ENCODE measurements at regions not wholly inside any gene's neighbourhood (a gene's known extent, or its start where the extent isn't known, plus 50 kb on each side); places are given as distances from the start of the nearest gene placed in this dataset.

DNA sequence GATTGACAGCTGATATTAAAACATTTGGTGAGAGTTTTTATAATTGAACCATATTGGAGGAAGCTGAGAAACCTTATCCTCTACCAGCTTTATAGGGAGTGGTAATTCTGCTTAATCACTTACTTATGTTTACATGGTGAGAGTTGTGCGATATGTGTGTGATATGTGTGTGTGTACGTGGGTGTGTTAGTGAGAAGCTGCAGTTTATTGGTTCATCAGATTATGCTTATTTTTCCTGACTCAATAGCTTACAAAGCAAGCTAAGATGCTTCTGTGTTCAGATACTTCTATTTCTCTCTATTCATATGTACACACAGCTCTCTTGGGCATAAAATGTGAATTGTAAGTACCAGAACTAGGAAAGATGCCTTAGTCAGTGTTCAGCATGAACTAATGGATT is 343.7 kb downstream of the GRIA2 start:
- Histone ChIP-seq H3K27ac (no peak overlapping the region), H3K27me3 (no peaks in the 10 kb centered on the region), H3K36me3 (no peaks in the 10 kb centered on the region), H3K4me1 (no peaks in the 10 kb centered on the region), H3K9me3 (no peaks in the 10 kb centered on the region), H3K4me3 (no peak overlapping the region)
- intact Hi-C loops (cut with DNase I; ENCODE audit: low total_unique reads) = no loop called here
- TF ChIP-seq CTCF (IDR thresholded peaks at IDR 0.05) (no peak), POLR2A (IDR thresholded peaks at IDR 0.05) (no peak)
- DNase-seq (ENCODE audit: low spot score in 2 of 2) = no peak

DNA sequence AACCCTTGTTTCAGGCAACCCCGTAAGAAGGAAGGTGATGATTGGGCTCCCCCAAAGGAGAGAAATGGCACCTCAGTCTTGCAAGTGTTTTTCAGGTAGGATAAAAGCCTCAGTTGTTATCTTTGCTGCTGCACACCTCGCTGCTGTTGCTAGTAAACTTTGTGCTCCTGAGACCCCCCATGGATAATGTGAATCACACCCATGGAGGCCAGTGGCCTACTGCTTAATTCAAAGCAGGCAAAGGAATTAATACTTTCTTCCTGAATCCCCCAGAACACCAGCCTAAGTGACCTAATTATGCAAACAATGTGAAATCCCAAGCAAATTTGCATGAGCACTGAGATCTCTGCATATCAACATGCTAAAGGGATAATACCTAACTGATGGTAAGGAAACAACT is 337.5 kb downstream of the GRIA2 start:
- Histone ChIP-seq H3K9me3 (no peaks in the 10 kb centered on the region), H3K27ac (no peak overlapping the region), H3K27me3 (no peaks in the 10 kb centered on the region), H3K36me3 (no peaks in the 10 kb centered on the region), H3K4me3 (no peak overlapping the region), H3K4me1 (no peaks in the 10 kb centered on the region)
- intact Hi-C loops (cut with DNase I; ENCODE audit: low total_unique reads) = loop anchor here (5.0 kb wide), 1 partner anchor 46 kb away; no protein-coding TSS in a partner anchor
- TF ChIP-seq POLR2AphosphoS5 (IDR thresholded peaks at IDR 0.05) (no peak), POLR2A (IDR thresholded peaks at IDR 0.05) (no peak), CTCF (IDR thresholded peaks at IDR 0.05) (no peak)
- DNase-seq (ENCODE audit: low spot score in 2 of 2) = no peak

GRCh38 chr4:157550028-157550427 is 329.5 kb downstream of the GRIA2 start:
- H3K27ac ChIP-seq = no peak overlapping the region
- no peaks in the 10 kb centered on the region for H3K4me1 ChIP-seq
- no peaks in the 10 kb centered on the region for H3K27me3 ChIP-seq
- no peaks in the 10 kb centered on the region for H3K36me3 ChIP-seq
- intact Hi-C loops (cut with DNase I; ENCODE audit: low total_unique reads) = no loop called here
- no peak for DNase-seq (ENCODE audit: low spot score in 2 of 2)
- TF ChIP-seq CTCF (IDR thresholded peaks at IDR 0.05) (no peak), POLR2AphosphoS5 (IDR thresholded peaks at IDR 0.05) (no peak), POLR2A (IDR thresholded peaks at IDR 0.05) (no peak)
- H3K9me3 ChIP-seq = no peaks in the 10 kb centered on the region
- no peak overlapping the region for H3K4me3 ChIP-seq

DNA sequence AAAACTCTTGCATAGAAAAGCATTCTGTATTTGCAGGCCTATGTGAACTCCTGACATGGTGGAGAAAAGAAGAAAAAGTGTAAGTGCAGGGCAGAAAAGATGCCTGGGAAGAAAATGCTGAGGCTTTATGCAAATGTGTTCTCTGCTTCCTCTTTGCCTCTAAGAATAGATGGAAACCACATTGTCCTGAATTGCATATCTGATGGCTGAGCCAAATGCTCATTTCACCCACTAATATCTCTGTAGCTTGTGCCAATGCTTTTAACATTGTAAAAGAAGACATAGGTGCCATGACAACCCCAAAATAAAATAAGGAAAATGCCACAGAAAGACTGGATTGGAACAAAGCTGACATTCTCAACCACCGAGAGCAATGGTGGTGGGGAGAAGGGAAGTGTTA is 307.4 kb downstream of the GRIA2 start:
- Histone ChIP-seq H3K27ac (no peak overlapping the region), H3K36me3 (no peaks in the 10 kb centered on the region), H3K4me1 (no peaks in the 10 kb centered on the region), H3K27me3 (no peaks in the 10 kb centered on the region), H3K9me3 (peaks cover 18 to 38% of the 10 kb centered on the region in 2 donors), H3K4me3 (no peak overlapping the region)
- no peak for DNase-seq (ENCODE audit: low spot score in 2 of 2)
- intact Hi-C loops (cut with DNase I; ENCODE audit: low total_unique reads) = no loop called here
- no peak for TF ChIP-seq CTCF (IDR thresholded peaks at IDR 0.05)
- TF ChIP-seq POLR2AphosphoS5 (IDR thresholded peaks at IDR 0.05) = no peak
- no peak for TF ChIP-seq POLR2A (IDR thresholded peaks at IDR 0.05)

DNA sequence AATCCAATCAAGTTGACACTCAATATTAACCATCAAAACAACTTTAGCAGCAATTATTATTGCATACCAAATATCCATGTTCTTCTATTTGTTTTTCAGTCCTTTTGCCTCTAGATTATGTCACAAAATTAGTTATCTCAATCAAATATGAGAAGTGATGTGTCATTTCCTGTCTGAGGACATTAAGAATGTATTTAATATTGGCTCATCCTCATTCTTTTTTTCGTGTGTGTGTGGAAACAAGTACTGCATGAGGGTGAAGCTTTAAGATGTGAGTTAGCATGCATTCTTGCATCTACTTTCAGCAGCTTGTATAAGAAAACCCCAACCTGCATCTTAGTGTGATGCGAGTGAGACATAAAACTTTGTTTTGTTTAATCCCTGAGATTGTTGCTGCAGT is 301.4 kb downstream of the GRIA2 start:
- Histone ChIP-seq H3K9me3 (peaks cover 0 to 15% of the 10 kb centered on the region in 2 donors), H3K27ac (no peak overlapping the region), H3K36me3 (no peaks in the 10 kb centered on the region), H3K4me3 (no peak overlapping the region), H3K4me1 (no peaks in the 10 kb centered on the region), H3K27me3 (no peaks in the 10 kb centered on the region)
- intact Hi-C loops (cut with DNase I; ENCODE audit: low total_unique reads) = no loop called here
- no peak for DNase-seq (ENCODE audit: low spot score in 2 of 2)
- no peak for TF ChIP-seq CTCF (IDR thresholded peaks at IDR 0.05)
- no peak for TF ChIP-seq POLR2AphosphoS5 (IDR thresholded peaks at IDR 0.05)
- TF ChIP-seq POLR2A (IDR thresholded peaks at IDR 0.05) = no peak
